CD4-positive, CD25-positive, alpha-beta regulatory T cell (primary cell): ENCODE measurements at regions not wholly inside any gene's neighbourhood (a gene's known extent, or its start where the extent isn't known, plus 50 kb on each side); places are given as distances from the start of the nearest gene placed in this dataset.
"Not testable (repeated sequence)": the region's sequence is repeated elsewhere in the genome, so short reads cannot be mapped to it uniquely, and the experiment has no call there.

Experiments
- ATAC-seq, 2 donors: fragments of 150-1000 bp; cut with Tn5 transposase; one replicate each; pipeline ENCODE4 v1.10.0; 2021; ENCODE audit warnings: low read depth in 2 of 2, moderate number of reproducible peaks in 2 of 2, moderate library complexity in 1 of 2
- DNase-seq, 3 donors: peaks; one replicate each; pipeline versions ENCODE4 v3.0.0 to v3.0.0-alpha.2; 2012 to 2022; ENCODE audit warnings: mixed read lengths in 1 of 3
- H3K27ac ChIP-seq: one replicate; pipeline ENCODE4 v1.7.0; 2013; ENCODE audit warnings: mild to moderate bottlenecking, low read length; ENCODE audit not compliant: insufficient read depth, poor library complexity, severe bottlenecking
- H3K27me3 ChIP-seq: one replicate; pipeline ENCODE4 v1.7.0; 2013; ENCODE audit warnings: low read length; ENCODE audit not compliant: control insufficient read depth, insufficient read depth
- H3K36me3 ChIP-seq: one replicate; pipeline ENCODE4 v1.7.0; 2013; ENCODE audit warnings: mild to moderate bottlenecking, low read length, moderate library complexity; ENCODE audit not compliant: control insufficient read depth, insufficient read depth
- H3K4me1 ChIP-seq: 2 replicates; pipeline ENCODE4 v1.7.0; 2013; ENCODE audit warnings: mild to moderate bottlenecking, low read length; ENCODE audit not compliant: insufficient read depth, control insufficient read depth, poor library complexity, severe bottlenecking
- H3K4me3 ChIP-seq: one replicate; pipeline ENCODE4 v1.7.0; 2013; ENCODE audit warnings: low read depth, mild to moderate bottlenecking, low read length, moderate library complexity
- H3K9me3 ChIP-seq, 2 experiments: 1 replicate in 1 of 2; 2 replicates in 1 of 2; pipeline ENCODE4 v1.7.0; 2013; ENCODE audit warnings: low read length in 2 of 2, mild to moderate bottlenecking in 1 of 2, moderate library complexity in 1 of 2; ENCODE audit not compliant: control insufficient read depth in 2 of 2
- H3K27ac Mint-ChIP-seq, 3 donors: one replicate each; pipeline ENCODE4 v1.8.0; 2020 to 2022; ENCODE audit warnings: mild to moderate bottlenecking in 3 of 3, mixed read lengths in 3 of 3, moderate library complexity in 2 of 3
- H3K27me3 Mint-ChIP-seq: one replicate; pipeline ENCODE4 v1.8.0; 2022; ENCODE audit warnings: mild to moderate bottlenecking, mixed read lengths
- H3K36me3 Mint-ChIP-seq: one replicate; pipeline ENCODE4 v1.8.0; 2020; ENCODE audit warnings: mixed read lengths
- H3K4me1 Mint-ChIP-seq, 4 donors: one replicate each; pipeline ENCODE4 v1.8.0; 2020 to 2022; ENCODE audit warnings: mixed read lengths in 4 of 4, mild to moderate bottlenecking in 1 of 4
- H3K4me3 Mint-ChIP-seq, 4 donors: one replicate each; pipeline ENCODE4 v1.8.0; 2020 to 2022; ENCODE audit warnings: mild to moderate bottlenecking in 4 of 4, mixed read lengths in 4 of 4, moderate library complexity in 3 of 4
- H3K9me3 Mint-ChIP-seq, 7 donors: one replicate each; pipeline ENCODE4 v1.8.0; 2020 to 2022; ENCODE audit warnings: mixed read lengths in 7 of 7, mild to moderate bottlenecking in 3 of 7, moderate library complexity in 2 of 7

DNA sequence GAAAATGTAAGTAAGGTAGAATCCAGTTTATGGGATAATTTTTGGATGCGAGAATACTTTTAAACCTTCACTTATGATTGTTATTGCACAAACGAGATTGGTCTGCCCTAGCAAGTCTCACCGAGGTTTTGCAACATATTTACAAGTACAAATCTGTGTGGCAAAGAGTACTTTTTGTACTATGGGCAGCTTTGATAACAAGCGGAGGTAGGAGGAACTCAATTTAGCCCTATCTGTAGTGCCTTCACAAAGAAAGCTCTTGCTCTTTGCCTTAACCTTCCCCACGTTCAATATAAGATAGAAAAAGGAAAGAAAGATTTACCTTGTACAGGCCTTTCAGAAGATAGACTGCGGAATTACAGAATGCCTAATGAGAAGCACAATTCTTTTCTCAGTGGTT, 77.5 kb upstream of the HIVEP1 start:
- Histone ChIP-seq H3K4me3 (no peak overlapping the region), H3K27me3 (no peaks in the 10 kb centered on the region), H3K36me3 (no peaks in the 10 kb centered on the region), H3K4me1 (no peaks in the 10 kb centered on the region), H3K27ac (no peak overlapping the region), H3K9me3 (no peaks in the 10 kb centered on the region)
- H3K27me3 Mint-ChIP-seq: peaks cover 5% of the 10 kb centered on the region
- H3K4me3 Mint-ChIP-seq: no peak overlapping the region
- H3K4me1 Mint-ChIP-seq: peaks cover 0 to 9% (median 2%) of the 10 kb centered on the region in 4 donors
- no peaks in the 10 kb centered on the region for H3K36me3 Mint-ChIP-seq
- no peak for DNase-seq
- H3K9me3 Mint-ChIP-seq: no peaks in the 10 kb centered on the region
- H3K27ac Mint-ChIP-seq: no peak overlapping the region
- ATAC-seq: no peak

DNA sequence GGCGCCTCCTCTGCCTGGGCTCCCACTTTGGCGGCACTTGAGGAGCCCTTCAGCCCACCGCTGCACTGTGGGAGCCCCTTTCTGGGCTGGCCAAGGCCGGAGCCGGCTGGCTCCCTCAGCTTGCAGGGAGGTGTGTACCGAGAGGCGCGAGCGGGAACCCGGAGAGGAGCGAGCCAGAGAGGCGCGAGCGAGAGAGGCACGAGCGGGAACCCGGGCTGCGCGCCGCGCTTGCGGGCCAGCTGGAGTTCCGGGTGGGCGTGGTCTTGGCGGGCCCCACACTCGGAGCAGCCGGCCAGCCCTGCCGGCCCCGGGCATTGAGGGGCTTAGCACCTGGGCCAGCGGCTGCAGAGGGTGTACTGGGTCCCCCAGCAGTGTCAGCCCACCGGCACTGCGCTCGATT, 79.2 kb upstream of the HIVEP1 start:
- not testable (repeated sequence) for H3K4me3 ChIP-seq, H3K4me1 Mint-ChIP-seq, H3K9me3 Mint-ChIP-seq, H3K36me3 Mint-ChIP-seq, H3K27me3 ChIP-seq, H3K36me3 ChIP-seq, H3K4me1 ChIP-seq, DNase-seq, H3K27ac Mint-ChIP-seq, H3K9me3 ChIP-seq, H3K27ac ChIP-seq, H3K4me3 Mint-ChIP-seq, ATAC-seq, H3K27me3 Mint-ChIP-seq

DNA sequence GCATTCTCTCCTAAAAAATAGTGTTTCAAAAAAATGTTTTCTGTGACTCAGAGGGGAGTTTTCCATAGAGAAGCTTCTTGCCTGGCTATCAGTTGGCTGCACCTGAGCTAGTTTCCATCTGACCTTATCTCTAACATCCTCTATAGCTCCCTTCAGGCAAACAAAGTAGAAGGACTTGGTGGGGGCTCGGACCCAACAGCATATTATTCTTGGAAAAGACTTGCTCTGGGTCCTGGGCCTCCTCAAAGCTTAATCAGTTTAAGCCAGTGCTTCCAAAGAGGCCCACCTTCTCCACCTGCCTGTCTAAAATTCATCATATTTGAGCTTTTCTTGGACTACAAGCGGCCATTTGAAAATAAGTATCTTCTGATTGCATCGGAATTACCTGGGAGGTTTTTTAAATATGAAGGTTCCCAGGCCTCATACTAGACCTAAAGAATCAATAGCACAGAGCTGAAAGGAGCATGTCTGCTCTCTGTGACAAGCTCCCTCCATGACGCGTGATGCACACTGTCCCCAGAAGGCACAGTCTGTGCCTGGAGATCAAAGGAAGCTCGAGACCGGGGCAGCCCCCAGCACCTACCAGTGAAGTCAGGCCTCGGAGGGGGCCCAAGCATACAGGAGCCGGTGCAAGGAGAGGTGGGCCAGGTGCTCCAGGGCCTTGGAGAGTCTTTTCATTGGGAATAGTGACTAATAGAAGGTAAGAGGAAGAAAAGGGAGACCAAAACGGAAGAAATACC, 80.6 kb upstream of the HIVEP1 start:
- no peaks in the 10 kb centered on the region for H3K36me3 ChIP-seq
- DNase-seq (no peak), ATAC-seq (peak in 1 of 2 donors; percentile 53)
- no peak overlapping the region for H3K4me3 Mint-ChIP-seq
- no peak overlapping the region for H3K27ac Mint-ChIP-seq
- no peaks in the 10 kb centered on the region for H3K36me3 Mint-ChIP-seq
- H3K4me1 ChIP-seq: no peaks in the 10 kb centered on the region
- no peaks in the 10 kb centered on the region for H3K27me3 ChIP-seq
- peaks cover 5% of the 10 kb centered on the region for H3K27me3 Mint-ChIP-seq
- H3K9me3 ChIP-seq: no peaks in the 10 kb centered on the region
- H3K4me1 Mint-ChIP-seq: peaks cover 0 to 9% (median 0%) of the 10 kb centered on the region in 4 donors
- H3K4me3 ChIP-seq: no peak overlapping the region
- H3K9me3 Mint-ChIP-seq: peaks cover 0 to 2% (median 0%) of the 10 kb centered on the region in 7 donors
- H3K27ac ChIP-seq: no peak overlapping the region

DNA sequence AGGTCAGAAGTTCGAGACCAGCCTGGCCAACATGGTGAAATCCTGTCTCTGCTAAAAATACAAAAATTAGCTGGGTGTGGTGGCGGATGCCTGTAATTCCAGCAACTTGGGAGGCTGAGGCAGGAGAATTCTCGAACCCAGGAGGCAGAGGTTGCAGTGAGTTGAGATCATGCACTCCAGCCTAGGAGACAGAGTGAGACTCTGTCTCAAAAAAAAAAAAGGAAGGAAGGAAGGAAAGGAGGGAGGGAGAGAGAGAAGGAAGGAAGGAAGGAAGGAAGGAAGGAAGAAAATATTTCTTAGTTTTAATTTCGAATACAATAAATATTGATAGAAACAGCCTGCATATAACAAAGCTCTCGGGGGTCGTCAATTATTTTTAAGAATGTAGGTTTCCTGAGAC, 81.3 kb upstream of the HIVEP1 start:
- not testable (repeated sequence) for ATAC-seq, H3K4me1 Mint-ChIP-seq, H3K27ac Mint-ChIP-seq, H3K4me3 Mint-ChIP-seq, H3K9me3 ChIP-seq, H3K36me3 ChIP-seq, H3K9me3 Mint-ChIP-seq, DNase-seq, H3K27me3 ChIP-seq, H3K36me3 Mint-ChIP-seq, H3K4me3 ChIP-seq, H3K4me1 ChIP-seq, H3K27me3 Mint-ChIP-seq, H3K27ac ChIP-seq

DNA sequence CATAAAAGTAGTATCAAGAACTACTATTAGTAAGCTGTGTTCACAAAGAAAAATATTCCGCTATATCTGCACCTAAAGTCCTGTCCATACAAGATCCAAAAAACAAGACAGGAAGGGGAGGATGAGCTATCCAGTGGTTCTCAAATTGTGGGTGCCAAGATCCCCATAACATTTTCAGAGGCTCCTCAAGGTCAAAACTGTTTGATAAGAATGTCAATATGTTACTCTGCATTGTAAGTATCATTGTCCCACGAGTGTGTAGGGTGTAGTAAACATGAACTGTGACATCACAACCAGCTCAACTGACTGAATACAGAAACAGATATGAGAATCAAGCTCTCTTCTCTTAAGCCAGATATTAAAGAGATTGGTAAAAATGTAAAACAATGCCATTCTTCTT, 81.9 kb upstream of the HIVEP1 start:
- Histone ChIP-seq H3K4me3 (no peak overlapping the region), H3K27ac (no peak overlapping the region), H3K27me3 (no peaks in the 10 kb centered on the region), H3K9me3 (no peaks in the 10 kb centered on the region), H3K36me3 (no peaks in the 10 kb centered on the region), H3K4me1 (no peaks in the 10 kb centered on the region)
- no peaks in the 10 kb centered on the region for H3K36me3 Mint-ChIP-seq
- no peak for ATAC-seq
- peaks cover 5% of the 10 kb centered on the region for H3K27me3 Mint-ChIP-seq
- no peak for DNase-seq
- H3K4me3 Mint-ChIP-seq: no peak overlapping the region
- peaks cover 0 to 6% (median 0%) of the 10 kb centered on the region in 4 donors for H3K4me1 Mint-ChIP-seq
- no peak overlapping the region for H3K27ac Mint-ChIP-seq
- peaks cover 0 to 2% (median 0%) of the 10 kb centered on the region in 7 donors for H3K9me3 Mint-ChIP-seq

DNA sequence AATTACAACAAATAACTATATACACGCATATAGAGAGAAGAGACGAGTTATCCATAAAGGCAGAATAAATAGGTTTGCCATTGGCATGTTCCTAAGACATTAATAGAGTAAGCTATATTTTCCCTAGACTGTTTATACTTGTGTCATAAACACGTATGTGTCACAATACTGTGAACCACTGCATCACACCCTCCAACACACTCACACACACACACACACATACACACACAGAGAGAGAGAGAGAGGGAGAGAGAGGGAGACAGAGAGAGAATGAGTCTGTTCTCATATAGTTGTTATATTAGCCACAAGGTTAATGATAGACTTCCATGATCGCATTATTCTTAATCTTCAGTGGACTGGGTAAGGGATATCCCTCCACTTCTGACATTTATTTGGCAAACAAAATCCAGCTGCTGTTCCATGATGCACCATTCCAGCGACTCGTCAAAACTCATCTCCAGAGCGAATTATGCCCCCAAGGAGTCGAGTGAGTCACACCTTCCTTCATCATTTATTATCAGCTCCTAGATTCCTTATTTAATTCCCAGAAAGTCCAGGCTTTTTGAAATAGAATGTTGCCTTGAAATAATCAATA, 82.8 kb upstream of the HIVEP1 start:
- no peaks in the 10 kb centered on the region for H3K36me3 ChIP-seq
- H3K27me3 ChIP-seq: no peaks in the 10 kb centered on the region
- DNase-seq: no peak
- H3K9me3 ChIP-seq: no peaks in the 10 kb centered on the region
- H3K27ac ChIP-seq: no peak overlapping the region
- H3K9me3 Mint-ChIP-seq: peaks cover 0 to 2% (median 0%) of the 10 kb centered on the region in 7 donors
- no peaks in the 10 kb centered on the region for H3K36me3 Mint-ChIP-seq
- H3K27ac Mint-ChIP-seq: no peak overlapping the region
- no peaks in the 10 kb centered on the region for H3K4me1 ChIP-seq
- peaks cover 0 to 6% (median 0%) of the 10 kb centered on the region in 4 donors for H3K4me1 Mint-ChIP-seq
- peaks cover 1% of the 10 kb centered on the region for H3K27me3 Mint-ChIP-seq
- no peak overlapping the region for H3K4me3 Mint-ChIP-seq
- H3K4me3 ChIP-seq: no peak overlapping the region
- no peak for ATAC-seq

DNA sequence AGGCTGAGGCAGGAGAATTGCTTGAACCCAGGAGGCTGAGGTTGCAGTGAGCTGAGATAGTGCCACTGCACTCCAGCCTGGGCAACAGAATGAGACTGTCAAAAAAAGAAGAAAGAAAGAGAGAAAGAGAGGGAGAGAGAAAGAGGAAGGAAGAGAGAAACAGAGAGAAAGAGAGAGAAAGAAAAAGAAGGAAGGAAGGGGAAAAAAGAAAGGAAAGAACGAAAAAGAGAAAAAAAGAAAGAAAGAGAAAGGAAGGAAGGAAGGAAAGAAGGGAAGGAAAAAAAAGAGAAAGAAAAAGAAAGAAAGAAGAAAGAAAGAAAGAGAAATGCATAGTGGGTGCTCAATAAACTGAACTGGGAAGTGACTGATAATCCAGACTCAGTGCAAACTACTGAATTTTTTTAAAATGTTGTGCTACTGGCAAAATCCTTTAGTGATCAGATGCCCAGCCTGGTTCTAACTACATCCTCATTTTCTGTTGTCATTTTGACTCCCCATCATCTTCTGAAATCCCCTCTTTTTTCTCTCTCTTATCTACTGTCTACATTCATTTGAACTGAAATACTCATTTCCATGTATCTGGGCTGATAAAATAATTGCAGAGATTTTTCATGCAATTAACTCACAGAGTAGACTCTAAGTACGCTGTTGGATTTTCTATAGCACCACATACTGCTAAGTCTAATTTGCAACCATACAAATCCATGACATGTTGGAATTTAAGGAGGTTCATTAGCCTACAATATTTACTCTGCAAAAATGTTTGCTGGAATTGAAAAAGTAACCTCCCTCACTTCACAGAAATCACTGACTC, 85.3 kb upstream of the HIVEP1 start:
- H3K9me3 Mint-ChIP-seq: peaks cover 0 to 2% (median 0%) of the 10 kb centered on the region in 7 donors
- no peaks in the 10 kb centered on the region for H3K9me3 ChIP-seq
- ATAC-seq (no peak), DNase-seq (no peak)
- H3K4me1 ChIP-seq: no peaks in the 10 kb centered on the region
- H3K4me3 ChIP-seq: no peak overlapping the region
- no peaks in the 10 kb centered on the region for H3K36me3 ChIP-seq
- H3K27ac ChIP-seq: no peak overlapping the region
- peaks cover 0 to 4% (median 0%) of the 10 kb centered on the region in 4 donors for H3K4me1 Mint-ChIP-seq
- H3K27me3 ChIP-seq: no peaks in the 10 kb centered on the region
- no peak overlapping the region for H3K27ac Mint-ChIP-seq
- H3K27me3 Mint-ChIP-seq: peaks cover 4% of the 10 kb centered on the region
- H3K4me3 Mint-ChIP-seq: peak overlapping the region in 1 of 4 donors; percentile 74
- no peaks in the 10 kb centered on the region for H3K36me3 Mint-ChIP-seq
